ENCODE measurements at regions not wholly inside any gene's neighbourhood (a gene's known extent, or its start where the extent isn't known, plus 50 kb on each side); places are given as distances from the start of the nearest gene placed in this dataset.

DNA sequence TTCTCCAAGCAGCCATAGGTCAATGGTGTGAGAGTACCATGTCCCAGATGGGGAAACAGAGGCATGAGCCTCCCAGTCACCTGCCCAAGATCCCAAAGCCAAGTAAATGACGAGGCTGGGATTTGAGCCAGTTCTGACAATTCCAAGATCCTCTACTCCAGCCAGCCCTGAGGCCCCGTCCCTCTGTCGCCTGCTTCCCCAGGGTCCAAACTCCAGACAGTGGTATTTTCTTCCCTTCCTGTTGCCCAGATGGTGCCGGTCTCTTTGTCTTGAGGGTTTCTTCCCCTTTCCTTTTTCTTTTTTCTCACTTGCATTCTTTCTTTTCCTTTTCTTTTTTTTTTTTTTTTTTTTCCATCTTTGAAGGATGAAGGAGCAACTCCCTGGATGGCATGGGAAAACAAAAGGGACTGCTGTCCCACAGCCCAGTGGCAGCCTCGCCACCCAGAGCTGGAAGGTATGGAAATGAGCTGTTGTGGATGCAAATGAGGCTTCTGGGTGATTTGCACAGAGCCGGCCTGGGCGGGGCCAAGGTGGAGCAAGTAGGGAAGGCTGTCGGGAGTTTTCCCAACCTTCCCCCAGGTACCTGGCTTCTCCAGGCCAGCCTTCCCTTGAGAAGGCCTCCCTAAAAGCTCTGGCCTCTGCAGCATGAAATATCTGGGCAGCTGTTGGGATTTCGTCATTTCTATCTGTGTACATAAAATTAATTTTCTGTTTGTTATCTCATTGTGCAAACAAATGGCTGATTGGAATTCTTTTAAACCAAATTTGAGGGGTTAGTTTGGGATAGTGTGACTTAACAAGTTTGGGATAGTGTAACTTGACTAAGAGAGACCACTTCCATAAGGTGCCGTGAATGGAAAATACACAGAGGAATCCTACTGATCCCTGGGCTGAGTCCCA lies 146.8 kb downstream of the MN1 start:
- DNase-seq (ENCODE audit: low spot score): no peak
- BruUV-seq (replicated peaks): no TSS peak
- no peak overlapping the region for H3K4me3 ChIP-seq (ENCODE audit: low read depth, low read length, poor library complexity, severe bottlenecking)
- CTCF ChIA-PET: no interaction called here
- H3K27me3 ChIP-seq (replicated peaks; ENCODE audit: insufficient read depth, low read depth, low read length, poor library complexity): no peaks in the 10 kb centered on the region
- intact Hi-C loops (cut with micrococcal nuclease; ENCODE audit: unreplicated experiment): no loop called here
- TF ChIP-seq, protein P1, sequence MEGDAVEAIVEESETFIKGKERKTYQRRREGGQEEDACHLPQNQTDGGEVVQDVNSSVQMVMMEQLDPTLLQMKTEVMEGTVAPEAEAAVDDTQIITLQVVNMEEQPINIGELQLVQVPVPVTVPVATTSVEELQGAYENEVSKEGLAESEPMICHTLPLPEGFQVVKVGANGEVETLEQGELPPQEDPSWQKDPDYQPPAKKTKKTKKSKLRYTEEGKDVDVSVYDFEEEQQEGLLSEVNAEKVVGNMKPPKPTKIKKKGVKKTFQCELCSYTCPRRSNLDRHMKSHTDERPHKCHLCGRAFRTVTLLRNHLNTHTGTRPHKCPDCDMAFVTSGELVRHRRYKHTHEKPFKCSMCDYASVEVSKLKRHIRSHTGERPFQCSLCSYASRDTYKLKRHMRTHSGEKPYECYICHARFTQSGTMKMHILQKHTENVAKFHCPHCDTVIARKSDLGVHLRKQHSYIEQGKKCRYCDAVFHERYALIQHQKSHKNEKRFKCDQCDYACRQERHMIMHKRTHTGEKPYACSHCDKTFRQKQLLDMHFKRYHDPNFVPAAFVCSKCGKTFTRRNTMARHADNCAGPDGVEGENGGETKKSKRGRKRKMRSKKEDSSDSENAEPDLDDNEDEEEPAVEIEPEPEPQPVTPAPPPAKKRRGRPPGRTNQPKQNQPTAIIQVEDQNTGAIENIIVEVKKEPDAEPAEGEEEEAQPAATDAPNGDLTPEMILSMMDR (conservative IDR thresholded peaks at IDR 0.05; ENCODE audit: low read depth, low read length): no peak
- TF ChIP-seq EZH2 (IDR thresholded peaks at IDR 0.05; ENCODE audit: borderline replicate concordance, low read depth, low read length, poor library complexity, severe bottlenecking): no peak
- H3K4me1 ChIP-seq (ENCODE audit: insufficient read depth, low read length, poor library complexity, severe bottlenecking): no peaks in the 10 kb centered on the region
- POLR2A ChIA-PET (ENCODE audit: low non-redundant PET): no interaction called here
- no peaks in the 10 kb centered on the region for H3K36me3 ChIP-seq (ENCODE audit: insufficient read depth, low read length, poor library complexity, severe bottlenecking)
- H3K9me3 ChIP-seq (ENCODE audit: low read depth, low read length, poor library complexity, severe bottlenecking): no peaks in the 10 kb centered on the region
- H3K27ac ChIP-seq (ENCODE audit: low read depth, low read length, poor library complexity, severe bottlenecking): no peak overlapping the region

DNA sequence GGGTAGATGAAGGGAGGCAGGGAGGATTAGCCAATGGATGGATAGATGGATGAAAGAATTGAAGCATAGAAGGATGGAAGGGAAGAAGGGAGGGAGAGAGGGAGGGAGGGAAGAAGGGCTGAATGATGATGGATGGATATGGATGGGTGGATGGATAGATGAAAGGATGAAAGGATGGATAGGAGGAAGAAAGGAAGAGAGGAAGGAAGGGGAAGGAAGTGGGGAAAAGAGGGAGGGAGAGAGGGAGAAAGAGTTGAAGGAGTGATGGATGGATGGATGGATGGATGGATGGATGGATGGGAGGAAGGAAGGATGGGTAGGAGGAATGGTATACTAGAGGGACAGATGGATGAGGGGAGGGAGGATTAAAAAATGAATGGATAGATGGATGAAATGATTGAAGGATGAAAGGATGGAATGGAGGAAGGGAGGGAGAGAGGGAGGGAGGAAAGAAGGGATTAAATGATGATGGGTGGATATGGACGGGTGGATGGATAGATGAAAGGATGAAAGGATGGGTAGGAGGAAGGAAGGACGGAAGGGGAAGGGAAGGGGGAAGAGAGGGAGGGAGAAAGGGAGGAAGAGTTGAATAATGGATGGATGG lies 145.9 kb downstream of the MN1 start:
- Histone ChIP-seq H3K27me3 (replicated peaks; ENCODE audit: insufficient read depth, low read depth, low read length, poor library complexity) (no peaks in the 10 kb centered on the region), H3K27ac (ENCODE audit: low read depth, low read length, poor library complexity, severe bottlenecking) (no peak overlapping the region), H3K9me3 (ENCODE audit: low read depth, low read length, poor library complexity, severe bottlenecking) (no peaks in the 10 kb centered on the region), H3K4me1 (ENCODE audit: insufficient read depth, low read length, poor library complexity, severe bottlenecking) (no peaks in the 10 kb centered on the region), H3K4me3 (ENCODE audit: low read depth, low read length, poor library complexity, severe bottlenecking) (no peak overlapping the region), H3K36me3 (ENCODE audit: insufficient read depth, low read length, poor library complexity, severe bottlenecking) (no peaks in the 10 kb centered on the region)
- no peak for TF ChIP-seq EZH2 (IDR thresholded peaks at IDR 0.05; ENCODE audit: borderline replicate concordance, low read depth, low read length, poor library complexity, severe bottlenecking)
- ChIA-PET POLR2A (ENCODE audit: low non-redundant PET) (no interaction called here), CTCF (no interaction called here)
- intact Hi-C loops (cut with micrococcal nuclease; ENCODE audit: unreplicated experiment): no loop called here
- BruUV-seq (replicated peaks): no TSS peak
- DNase-seq (ENCODE audit: low spot score): no peak

DNA sequence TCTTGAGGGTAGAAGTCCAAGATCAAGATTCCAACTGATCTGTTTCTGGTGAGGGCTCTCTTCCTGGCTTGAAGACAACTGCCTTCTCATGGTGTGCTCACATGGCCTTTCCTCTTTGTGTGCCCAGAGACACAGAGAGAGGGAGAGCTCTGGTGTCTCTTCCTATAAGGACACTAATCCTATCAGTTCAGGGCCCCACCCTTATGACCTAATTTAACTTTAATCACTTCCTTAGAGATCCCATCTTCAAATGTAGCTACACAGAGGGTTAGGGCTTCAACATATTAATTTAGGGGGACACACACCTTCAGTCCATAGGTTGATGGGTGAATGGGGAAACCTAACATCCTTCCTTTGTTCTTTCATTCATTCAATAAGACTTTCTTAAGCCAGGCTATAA lies 144.6 kb downstream of the MN1 start:
- Histone ChIP-seq H3K4me3 (ENCODE audit: low read depth, low read length, poor library complexity, severe bottlenecking) (no peak overlapping the region), H3K4me1 (ENCODE audit: insufficient read depth, low read length, poor library complexity, severe bottlenecking) (no peaks in the 10 kb centered on the region), H3K27ac (ENCODE audit: low read depth, low read length, poor library complexity, severe bottlenecking) (no peak overlapping the region), H3K36me3 (ENCODE audit: insufficient read depth, low read length, poor library complexity, severe bottlenecking) (no peaks in the 10 kb centered on the region), H3K27me3 (replicated peaks; ENCODE audit: insufficient read depth, low read depth, low read length, poor library complexity) (no peaks in the 10 kb centered on the region), H3K9me3 (ENCODE audit: low read depth, low read length, poor library complexity, severe bottlenecking) (no peaks in the 10 kb centered on the region)
- TF ChIP-seq EZH2 (IDR thresholded peaks at IDR 0.05; ENCODE audit: borderline replicate concordance, low read depth, low read length, poor library complexity, severe bottlenecking): no peak
- TF ChIP-seq, protein P1 (conservative IDR thresholded peaks at IDR 0.05; ENCODE audit: low read depth, low read length): no peak
- intact Hi-C loops (cut with micrococcal nuclease; ENCODE audit: unreplicated experiment): no loop called here
- ChIA-PET CTCF (no interaction called here), POLR2A (ENCODE audit: low non-redundant PET) (no interaction called here)
- DNase-seq (ENCODE audit: low spot score): no peak
- BruUV-seq (replicated peaks): no TSS peak

Measured in A673 (cell line).